Epithelial cell of proximal tubule (primary cell): ENCODE measurements at regions not wholly inside any gene's neighbourhood (a gene's known extent, or its start where the extent isn't known, plus 50 kb on each side); places are given as distances from the start of the nearest gene placed in this dataset.

Experiments used
- DNase-seq: peaks from one replicate; pipeline ENCODE4 v3.0.0-alpha.2; 2011; ENCODE audit warnings: low read depth
- H3K4me3 ChIP-seq: 2 replicates; pipeline ENCODE4 v1.5.1; 2011; ENCODE audit warnings: low read depth, mild to moderate bottlenecking, low read length
- CTCF ChIP-seq: conservative IDR thresholded peaks from 2 replicates; pipeline ENCODE4 v1.5.1; 2012; ENCODE audit warnings: low read depth, mild to moderate bottlenecking, low read length

- TF ChIP-seq CTCF = no peak
- DNase-seq = no peak
- no peak overlapping the region for H3K4me3 ChIP-seq
Measured at GRCh38 chr13:24043590-24044350, 116.8 kb upstream of the SPATA13 start.

- no peak overlapping the region for H3K4me3 ChIP-seq
- no peak for TF ChIP-seq CTCF
- DNase-seq = no peak
Measured at GRCh38 chr13:24045597-24045996, 114.9 kb upstream of the SPATA13 start.

DNA sequence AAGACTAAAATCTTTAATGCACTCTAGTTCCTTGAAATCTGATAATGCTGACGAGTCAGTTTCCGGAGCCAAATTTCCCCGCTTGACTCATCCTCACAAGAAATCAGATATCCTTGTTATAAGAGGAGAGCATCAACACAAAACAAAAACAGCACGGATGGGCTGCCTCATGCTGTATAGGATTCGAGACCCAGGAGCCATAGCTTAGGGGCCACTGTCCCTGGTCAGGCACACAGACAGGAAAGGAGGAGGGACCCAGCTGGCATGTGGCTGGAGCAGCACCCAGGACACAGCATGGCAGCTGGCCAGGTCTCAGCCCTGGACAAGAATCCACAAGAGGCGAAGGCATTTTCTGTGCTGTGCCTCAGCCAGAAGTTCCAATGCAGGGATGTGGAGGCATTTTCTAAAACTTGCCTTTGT lies 110.2 kb upstream of the SPATA13 start:
- no peak for TF ChIP-seq CTCF
- H3K4me3 ChIP-seq = no peak overlapping the region
- DNase-seq = no peak

- TF ChIP-seq CTCF = no peak
- no peak for DNase-seq
- H3K4me3 ChIP-seq = no peak overlapping the region
Measured at GRCh38 chr13:24050796-24051715, 109.5 kb upstream of the SPATA13 start.

GRCh38 chr13:24052547-24053518 lies 107.7 kb upstream of the SPATA13 start:
- no peak for DNase-seq
- H3K4me3 ChIP-seq = no peak overlapping the region
- TF ChIP-seq CTCF = no peak

DNA sequence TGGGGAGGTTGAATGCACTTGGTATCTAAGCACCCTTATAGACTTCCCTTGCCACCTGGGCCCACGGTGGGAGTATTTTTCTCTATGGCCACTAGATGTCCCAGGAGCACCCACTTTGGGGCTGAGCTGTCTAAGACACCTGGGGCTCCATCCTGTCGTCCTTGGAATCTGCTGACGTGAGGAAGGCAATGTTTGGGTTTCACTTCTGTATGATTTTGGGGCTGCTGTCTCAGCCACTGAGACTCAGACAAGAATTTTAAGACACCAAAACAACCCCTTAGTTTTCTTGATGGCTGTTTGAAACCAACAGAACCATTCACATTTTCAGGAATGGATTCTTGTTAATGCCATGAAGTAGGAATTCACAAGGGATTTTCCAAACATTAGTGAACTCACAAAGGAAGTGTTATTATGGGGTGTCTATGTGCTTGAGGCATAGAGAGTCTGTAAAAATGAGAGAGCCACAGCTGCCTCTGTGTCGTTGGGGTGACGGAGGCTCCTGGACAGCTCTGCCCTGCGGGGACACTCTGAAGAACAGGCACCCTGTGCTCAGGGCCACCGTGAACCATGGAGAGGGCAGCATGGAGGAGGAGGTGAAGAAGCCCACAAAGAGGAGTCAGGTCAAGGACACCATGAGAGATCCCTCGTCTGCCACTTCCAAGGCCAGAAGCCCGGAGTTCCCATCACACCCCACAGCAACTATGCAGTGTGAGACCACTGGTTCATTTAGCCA lies 106.8 kb upstream of the SPATA13 start:
- no peak overlapping the region for H3K4me3 ChIP-seq
- DNase-seq = no peak
- TF ChIP-seq CTCF = peak; percentile 94
